Spinal cord (tissue), 9 donors: ENCODE measurements at regions not wholly inside any gene's neighbourhood (a gene's known extent, or its start where the extent isn't known, plus 50 kb on each side); places are given as distances from the start of the nearest gene placed in this dataset.

Source experiments
- DNase-seq, 6 donors: peaks; one replicate each; pipeline versions ENCODE4 v3.0.0 to v3.0.0-alpha.2; 2013 to 2015; ENCODE audit warnings: low spot score in 6 of 6, low read depth in 4 of 6
- H3K27ac ChIP-seq: one replicate; pipeline ENCODE4 v1.5.1; 2013; ENCODE audit warnings: low read depth, low read length, control low read depth
- H3K27me3 ChIP-seq: one replicate; pipeline ENCODE4 v1.6.1; 2013; ENCODE audit warnings: low read length; ENCODE audit not compliant: control insufficient read depth, insufficient read depth
- H3K36me3 ChIP-seq: one replicate; pipeline ENCODE4 v1.6.1; 2013; ENCODE audit warnings: low read length; ENCODE audit not compliant: control insufficient read depth, insufficient read depth
- H3K4me1 ChIP-seq: one replicate; pipeline ENCODE4 v1.6.1; 2013; ENCODE audit warnings: low read length; ENCODE audit not compliant: control insufficient read depth, insufficient read depth
- H3K4me3 ChIP-seq: one replicate; pipeline ENCODE4 v1.5.1; 2013; ENCODE audit warnings: low read depth, low read length, control low read depth
- H3K9me3 ChIP-seq: one replicate; pipeline ENCODE4 v1.6.1; 2013; ENCODE audit warnings: low read length; ENCODE audit not compliant: control insufficient read depth, insufficient read depth
- WGBS: methylation state at CpG from one replicate; pipeline ENCODE4 v1.1.5; 2013; ENCODE audit warnings: missing lambda C conversion rate; ENCODE audit not compliant: insufficient coverage; 5-methylcytosine and 5-hydroxymethylcytosine counted together
- donor health status: healthy.

- H3K27me3 ChIP-seq, result peaks cover 5% of the 10 kb centered on the region
- no CpG with 5 or more reads among the region's 2 CpGs for WGBS
- no peaks in the 10 kb centered on the region for H3K4me1 ChIP-seq
- no peaks in the 10 kb centered on the region for H3K9me3 ChIP-seq
- no peak overlapping the region for H3K4me3 ChIP-seq
- H3K27ac ChIP-seq, result no peak overlapping the region
- DNase-seq, result no peak
- no peaks in the 10 kb centered on the region for H3K36me3 ChIP-seq
Observed at GRCh38 chrX:112577146-112577545, 102.6 kb downstream of the LHFPL1 start.

DNA sequence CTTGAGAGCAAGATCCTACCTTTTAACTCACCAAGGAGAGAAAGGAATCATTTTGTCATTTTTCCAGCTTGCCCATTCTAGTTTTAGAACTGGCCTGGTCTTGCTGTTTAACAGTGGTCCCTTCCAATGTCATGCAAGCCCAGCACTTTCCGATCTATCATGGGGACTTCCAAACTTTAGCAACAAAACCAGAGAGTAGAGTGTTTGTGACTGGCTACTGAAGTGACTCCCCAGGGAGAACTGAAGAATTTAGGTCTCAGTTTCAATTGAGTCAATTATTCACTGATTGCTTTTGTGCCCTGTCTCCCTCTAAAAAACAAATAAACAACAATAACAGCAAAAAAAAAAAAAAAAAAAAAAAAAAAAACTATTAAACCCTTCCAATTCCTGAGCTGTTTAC lies 108.3 kb downstream of the LHFPL1 start:
- no CpG with 5 or more reads among the region's 1 CpG for WGBS
- no peak for DNase-seq

DNA sequence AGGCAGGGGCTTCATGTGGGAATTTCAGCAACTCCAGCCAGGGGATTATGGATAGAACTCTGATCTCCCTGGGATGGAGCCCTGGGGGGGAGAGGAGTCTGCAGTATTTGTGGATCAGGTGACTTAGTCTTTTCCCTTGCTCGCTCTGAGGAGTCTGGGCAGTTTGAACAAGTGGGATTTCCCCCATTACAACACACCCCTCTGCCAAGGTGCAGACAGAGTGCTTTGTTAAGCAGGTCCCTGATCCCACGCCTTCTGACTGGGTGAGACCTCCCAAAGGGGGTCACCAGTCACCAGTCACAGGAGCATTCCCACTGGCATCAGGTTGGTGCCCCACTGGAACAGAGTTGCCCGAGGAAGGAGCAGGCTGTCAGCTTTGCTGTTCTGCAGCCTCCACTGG lies 123.9 kb downstream of the LHFPL1 start:
- Histone ChIP-seq H3K4me1 (no peaks in the 10 kb centered on the region), H3K27me3 (no peaks in the 10 kb centered on the region), H3K9me3 (no peaks in the 10 kb centered on the region), H3K36me3 (no peaks in the 10 kb centered on the region), H3K27ac (no peak overlapping the region), H3K4me3 (no peak overlapping the region)
- WGBS, result 61% methylated on average over 2 of the region's 3 CpGs
- no peak for DNase-seq

More for the DNA sequence above, 108.3 kb downstream of the LHFPL1 start:
- Histone ChIP-seq H3K27me3 (peaks cover 6% of the 10 kb centered on the region), H3K4me1 (no peaks in the 10 kb centered on the region), H3K4me3 (no peak overlapping the region), H3K9me3 (no peaks in the 10 kb centered on the region), H3K27ac (no peak overlapping the region), H3K36me3 (no peaks in the 10 kb centered on the region)

GRCh38 chrX:112545051-112545450 lies 134.7 kb downstream of the LHFPL1 start:
- H3K4me1 ChIP-seq, result no peaks in the 10 kb centered on the region
- DNase-seq, result no peak
- no peak overlapping the region for H3K4me3 ChIP-seq
- WGBS, result 60% methylated on average over 1 of the region's 4 CpGs
- H3K9me3 ChIP-seq, result no peaks in the 10 kb centered on the region
- no peak overlapping the region for H3K27ac ChIP-seq
- H3K27me3 ChIP-seq, result no peaks in the 10 kb centered on the region
- H3K36me3 ChIP-seq, result no peaks in the 10 kb centered on the region

DNA sequence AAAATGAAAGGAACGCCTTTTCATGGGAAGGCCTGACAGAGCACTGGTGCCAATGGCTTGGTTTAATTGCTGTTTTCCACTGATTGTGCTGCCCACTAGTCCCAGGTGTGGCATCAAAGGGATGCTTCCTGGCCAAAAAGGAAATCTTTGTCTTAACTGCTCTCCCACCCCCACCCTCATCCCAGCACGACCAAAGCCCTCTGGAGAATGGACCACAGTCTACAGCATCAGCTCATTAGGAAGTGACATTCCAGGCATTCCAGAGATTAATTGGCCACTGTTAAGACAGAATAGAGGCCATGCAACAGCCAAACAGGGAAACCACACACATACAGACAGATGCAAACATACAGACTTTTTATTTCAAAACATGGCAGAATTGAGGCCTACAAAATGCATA lies 143.2 kb downstream of the LHFPL1 start:
- H3K4me1 ChIP-seq, result no peaks in the 10 kb centered on the region
- DNase-seq, result no peak
- H3K27me3 ChIP-seq, result peaks cover 4% of the 10 kb centered on the region
- no peak overlapping the region for H3K27ac ChIP-seq
- H3K36me3 ChIP-seq, result no peaks in the 10 kb centered on the region
- 67% methylated on average over 2 of the region's 2 CpGs for WGBS
- no peaks in the 10 kb centered on the region for H3K9me3 ChIP-seq
- H3K4me3 ChIP-seq, result no peak overlapping the region

DNA sequence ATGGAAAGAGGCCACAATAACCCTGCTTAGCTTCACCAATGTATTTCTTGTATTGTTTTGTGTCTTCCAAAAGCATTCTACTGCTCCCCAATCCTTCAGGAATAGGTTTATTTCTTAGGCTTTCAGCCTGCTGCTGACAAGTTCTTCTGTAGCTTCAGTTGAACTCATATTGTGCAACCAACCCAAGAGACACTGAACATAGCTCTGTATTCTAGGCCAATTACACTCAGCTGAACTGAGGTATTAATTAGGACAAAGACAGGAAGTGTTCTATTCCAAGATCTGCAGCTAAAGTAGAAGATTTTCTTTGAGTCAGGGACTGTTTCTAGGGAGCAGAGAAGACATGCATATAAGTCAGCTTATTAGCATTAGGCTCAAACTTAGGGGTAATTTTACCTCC lies 151.8 kb downstream of the LHFPL1 start:
- no peaks in the 10 kb centered on the region for H3K36me3 ChIP-seq
- no peak overlapping the region for H3K27ac ChIP-seq
- H3K4me3 ChIP-seq, result no peak overlapping the region
- H3K27me3 ChIP-seq, result no peaks in the 10 kb centered on the region
- no peaks in the 10 kb centered on the region for H3K4me1 ChIP-seq
- DNase-seq, result peak in 2 of 6 donors; percentile 4 to 11
- H3K9me3 ChIP-seq, result no peaks in the 10 kb centered on the region

- H3K36me3 ChIP-seq, result no peaks in the 10 kb centered on the region
- H3K9me3 ChIP-seq, result no peaks in the 10 kb centered on the region
- WGBS, result 25% methylated on average over 1 of the region's 2 CpGs
- H3K4me3 ChIP-seq, result no peak overlapping the region
- H3K4me1 ChIP-seq, result no peaks in the 10 kb centered on the region
- peaks cover 2% of the 10 kb centered on the region for H3K27me3 ChIP-seq
- H3K27ac ChIP-seq, result no peak overlapping the region
- DNase-seq, result no peak
Observed at GRCh38 chrX:112521676-112522075, 158.1 kb downstream of the LHFPL1 start.

- no CpG with 5 or more reads among the region's 1 CpG for WGBS
- Histone ChIP-seq H3K9me3 (no peaks in the 10 kb centered on the region), H3K36me3 (no peaks in the 10 kb centered on the region), H3K4me1 (no peaks in the 10 kb centered on the region), H3K4me3 (no peak overlapping the region), H3K27me3 (peaks cover 2% of the 10 kb centered on the region), H3K27ac (no peak overlapping the region)
- DNase-seq, result no peak
Observed at GRCh38 chrX:112520124-112520523, 159.6 kb downstream of the LHFPL1 start.

DNA sequence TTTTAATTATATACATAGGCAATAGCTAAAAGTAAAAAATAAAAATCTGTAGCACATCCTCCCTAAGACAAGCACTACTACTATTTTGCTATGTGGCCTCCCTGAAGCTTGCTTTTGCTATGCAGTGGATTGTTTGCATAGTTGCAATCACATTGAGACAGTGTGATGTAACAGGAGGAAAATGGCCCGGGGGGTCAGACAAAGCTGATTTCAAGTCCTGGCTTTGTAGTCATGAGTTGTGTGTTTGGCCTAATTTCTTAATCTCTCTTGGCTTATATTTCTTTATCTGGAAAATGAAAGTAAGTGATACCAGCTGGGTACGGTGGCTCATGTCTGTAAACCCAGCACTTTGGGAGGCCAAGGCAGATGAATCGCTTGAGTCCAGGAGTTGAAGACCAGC lies 166.6 kb downstream of the LHFPL1 start:
- H3K4me3 ChIP-seq, result no peak overlapping the region
- peaks cover under 1% of the 10 kb centered on the region for H3K27me3 ChIP-seq
- peaks cover 4% of the 10 kb centered on the region for H3K9me3 ChIP-seq
- DNase-seq, result no peak
- H3K36me3 ChIP-seq, result no peaks in the 10 kb centered on the region
- no peak overlapping the region for H3K27ac ChIP-seq
- 100% methylated on average over 2 of the region's 3 CpGs for WGBS
- H3K4me1 ChIP-seq, result no peaks in the 10 kb centered on the region

DNA sequence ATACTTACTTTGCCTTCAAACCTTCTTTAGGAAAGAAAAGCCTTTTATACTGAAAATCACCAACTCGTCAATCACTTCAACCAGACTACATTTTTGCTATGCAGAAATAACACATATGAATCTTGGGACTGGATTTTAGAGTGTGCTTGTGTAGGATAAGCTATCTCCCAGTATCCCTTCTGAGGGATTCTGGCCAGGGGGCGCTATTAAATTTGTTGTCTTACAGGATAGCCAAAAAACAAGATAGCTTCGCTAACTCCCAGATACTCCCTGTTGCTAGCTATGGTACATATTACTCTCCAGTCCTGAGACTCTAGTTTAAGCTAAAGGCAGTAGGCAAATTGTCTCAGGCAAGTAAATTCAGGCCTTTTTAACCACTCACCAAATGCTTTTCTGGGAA lies 167.2 kb downstream of the LHFPL1 start:
- Histone ChIP-seq H3K27ac (no peak overlapping the region), H3K9me3 (peaks cover 4% of the 10 kb centered on the region), H3K36me3 (no peaks in the 10 kb centered on the region), H3K4me1 (no peaks in the 10 kb centered on the region), H3K4me3 (no peak overlapping the region), H3K27me3 (no peaks in the 10 kb centered on the region)
- no peak for DNase-seq
- no CpG with 5 or more reads among the region's 3 CpGs for WGBS
